AML-193 (cell line): ENCODE measurements at regions not wholly inside any gene's neighbourhood (a gene's known extent, or its start where the extent isn't known, plus 50 kb on each side); places are given as distances from the start of the nearest gene placed in this dataset.
"Not testable (repeated sequence)": the region's sequence is repeated elsewhere in the genome, so short reads cannot be mapped to it uniquely, and the experiment has no call there.

Source experiments
- DNase-seq, 2 experiments: peaks; one replicate each; lab custom pipeline; 2025; lab: John Stamatoyannopoulos, UW

DNA sequence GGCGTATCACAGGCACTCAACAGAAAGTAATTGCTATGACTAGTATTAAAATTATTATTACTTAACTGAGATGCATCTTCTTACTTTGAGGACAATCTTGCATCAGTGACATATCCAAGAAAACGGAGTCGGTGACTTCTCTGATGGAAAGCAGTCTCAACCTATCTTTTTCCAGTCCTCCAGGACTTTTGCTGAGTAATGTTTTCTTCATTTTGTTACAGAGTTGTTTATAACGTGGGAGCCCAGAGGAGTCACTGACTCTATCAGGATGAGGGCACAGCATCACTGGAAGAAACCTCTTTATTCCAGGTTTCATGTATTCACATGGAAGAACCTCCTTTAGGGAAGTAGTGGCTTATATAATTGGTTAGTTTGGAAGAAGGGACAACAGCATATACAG is 51.5 kb upstream of the MELK start:
- DNase-seq, result no peak

DNA sequence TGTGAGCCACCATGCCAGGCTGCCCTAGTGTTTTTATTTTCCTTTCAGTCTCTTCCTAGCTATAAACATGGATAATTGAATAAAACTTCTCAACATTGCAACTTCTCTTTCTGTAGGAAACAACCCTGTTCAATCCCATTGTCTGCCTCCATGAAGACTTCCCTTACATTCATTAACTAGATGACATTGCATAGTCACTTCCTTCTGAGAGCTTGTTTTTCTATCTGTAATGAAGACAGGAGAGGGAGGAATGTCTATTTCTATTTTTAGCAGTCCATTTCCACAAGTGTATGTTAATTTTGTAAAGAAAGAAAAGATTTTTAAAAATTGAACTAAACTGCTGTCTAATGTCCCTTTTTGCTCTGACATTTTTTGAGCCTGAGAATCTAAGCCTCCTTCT is 55.6 kb upstream of the MELK start:
- no peak for DNase-seq

DNA sequence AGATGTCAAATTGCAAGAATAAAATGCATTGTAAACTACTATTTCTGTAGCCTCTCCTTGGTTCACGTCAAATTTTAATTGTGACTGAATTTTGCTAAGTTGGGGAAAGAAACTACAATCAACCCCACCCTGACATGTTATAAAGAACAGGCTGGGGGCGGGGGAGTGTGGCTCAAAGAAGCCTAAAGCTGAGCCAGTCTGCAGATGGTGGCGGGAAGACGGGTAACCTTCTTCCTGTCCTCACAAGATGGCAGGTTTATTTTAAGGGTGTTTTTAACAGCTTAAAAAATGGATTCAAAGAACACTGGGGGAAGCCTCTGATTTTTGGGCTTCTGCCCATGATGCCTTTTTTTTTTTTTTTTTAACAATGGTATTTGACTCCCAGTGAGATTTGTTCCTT is 68.5 kb upstream of the MELK start:
- DNase-seq, result no peak

DNA sequence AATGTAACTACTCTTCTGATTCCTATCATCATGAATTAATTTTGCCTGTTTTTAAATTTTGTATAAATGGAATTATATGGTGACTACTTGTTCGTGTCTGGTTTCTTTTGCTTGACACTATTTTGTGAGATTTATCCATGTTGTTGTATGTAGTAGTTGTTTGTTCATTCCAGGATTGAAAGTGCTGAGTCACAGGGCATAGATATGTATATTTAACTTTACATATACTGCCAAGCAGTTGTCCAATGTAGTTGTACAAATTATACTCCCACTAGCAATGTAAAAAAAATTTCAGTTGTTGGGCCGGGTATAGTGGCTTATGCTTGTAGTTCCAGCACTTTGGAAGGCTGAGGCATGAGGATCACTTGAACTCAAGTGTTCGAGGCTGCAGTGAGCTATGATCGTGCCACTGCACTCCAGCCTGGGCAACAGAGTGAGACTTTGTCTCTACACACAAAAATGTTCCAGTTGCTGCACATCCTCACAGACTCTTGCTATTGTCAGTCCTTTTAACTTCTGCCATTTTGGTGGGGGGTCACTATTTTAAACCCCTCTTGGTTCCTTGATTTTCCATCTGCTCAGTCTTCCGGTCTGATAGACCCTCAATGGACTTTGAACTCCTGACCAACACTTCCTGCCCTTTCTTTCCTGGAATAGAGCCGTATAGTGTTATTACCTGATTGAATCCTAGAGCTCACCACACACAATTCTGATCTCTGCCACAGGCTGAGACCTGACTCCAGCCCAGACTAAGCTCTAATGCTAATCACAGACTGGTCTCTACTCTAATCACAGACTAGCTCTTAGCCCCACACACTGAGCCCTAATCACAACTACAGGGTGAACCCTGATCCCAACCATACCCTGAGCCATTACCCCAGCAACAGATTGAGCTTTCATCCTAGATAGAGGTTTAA is 69.3 kb upstream of the MELK start:
- DNase-seq, result no peak

DNA sequence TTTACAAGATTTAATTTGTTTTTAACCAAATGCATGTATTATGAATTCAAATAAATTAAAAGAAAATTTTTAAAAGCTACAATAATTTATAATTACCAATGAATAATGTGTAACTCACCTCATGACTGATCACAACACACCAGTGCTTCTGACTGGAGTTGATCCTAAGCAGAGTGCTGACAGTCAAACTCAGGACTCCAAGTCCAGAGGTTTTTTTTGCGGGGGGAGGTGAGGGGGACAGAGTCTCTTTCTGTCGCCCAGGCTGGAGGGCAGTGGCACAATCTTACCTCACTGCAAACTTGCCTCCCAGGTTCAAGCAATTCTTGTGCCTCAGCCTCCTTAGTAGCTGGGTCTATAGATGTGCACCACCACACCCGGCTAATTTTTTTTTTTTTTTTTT is 71.0 kb upstream of the MELK start:
- DNase-seq, result no peak

DNA sequence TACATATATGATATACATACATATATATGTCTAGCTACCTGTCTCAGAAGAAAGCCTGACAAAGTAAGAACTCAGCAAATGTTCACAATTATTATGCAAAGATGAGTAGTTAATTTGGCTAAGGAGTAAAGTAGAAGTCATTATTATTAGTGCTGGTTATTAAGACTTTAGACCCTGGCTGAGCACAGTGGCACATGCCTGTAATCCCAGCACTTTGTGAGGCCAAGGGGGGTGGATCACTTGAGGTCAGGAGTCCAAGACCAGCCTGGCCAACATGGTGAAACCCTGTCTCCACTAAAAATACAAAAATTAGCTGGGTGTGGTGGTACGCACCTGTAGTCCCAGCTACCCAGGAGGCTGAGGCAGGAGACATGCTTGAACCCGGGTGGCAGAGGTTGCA is 71.8 kb upstream of the MELK start:
- DNase-seq, result not testable (repeated sequence)

DNA sequence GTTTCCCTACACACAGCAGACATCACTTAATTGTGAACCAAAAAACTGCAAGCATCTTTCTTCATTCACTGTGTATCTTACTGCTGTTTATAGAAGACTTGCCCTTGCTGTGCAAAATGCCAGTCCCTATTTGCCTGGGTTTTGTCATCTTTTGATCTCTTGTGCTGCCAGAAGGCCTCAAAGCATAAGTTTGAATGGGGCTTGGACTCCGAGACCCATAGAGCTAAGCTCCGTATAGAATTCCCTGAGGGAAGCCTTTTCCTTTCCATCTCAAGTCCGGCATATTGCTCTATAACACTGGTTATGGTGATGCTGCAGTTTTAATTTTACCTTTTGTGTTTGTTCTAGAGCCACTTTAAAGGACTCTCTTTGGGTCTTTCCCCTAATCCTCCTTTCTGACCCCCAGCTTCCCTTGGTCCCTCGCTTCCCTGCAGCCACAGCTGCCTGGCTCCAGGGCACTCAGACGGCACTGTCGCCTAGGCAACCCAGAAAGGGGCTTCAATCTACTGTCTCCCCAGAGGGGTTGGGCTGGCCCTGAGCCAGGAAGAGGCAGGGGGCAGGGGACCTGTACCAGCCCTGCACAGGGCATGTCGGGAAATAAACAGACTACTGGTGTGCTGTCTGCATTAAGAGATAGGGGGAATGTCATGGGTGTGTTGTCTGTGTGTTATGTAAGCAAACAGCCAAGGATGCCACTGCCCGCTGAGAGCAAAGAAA is 73.4 kb upstream of the MELK start:
- no peak for DNase-seq

DNA sequence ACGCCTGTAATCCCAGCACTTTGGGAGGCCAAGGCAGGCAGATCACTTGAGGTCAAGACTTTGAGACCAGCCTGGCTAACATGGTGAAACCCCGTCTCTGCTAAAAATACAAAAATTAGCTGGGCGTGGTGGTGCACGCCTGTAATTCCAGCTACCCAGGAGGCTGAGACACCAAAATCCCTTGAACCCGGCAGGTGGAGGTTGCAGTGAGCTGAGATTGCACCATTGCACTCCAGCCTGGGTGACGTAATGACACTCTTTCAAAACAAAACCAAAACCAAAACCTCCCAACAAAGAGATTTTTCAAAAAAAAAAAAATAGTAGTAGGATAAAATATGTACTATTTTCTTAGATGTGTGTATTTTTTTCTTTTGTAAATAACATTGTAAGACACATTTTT is 79.1 kb upstream of the MELK start:
- not testable (repeated sequence) for DNase-seq

DNA sequence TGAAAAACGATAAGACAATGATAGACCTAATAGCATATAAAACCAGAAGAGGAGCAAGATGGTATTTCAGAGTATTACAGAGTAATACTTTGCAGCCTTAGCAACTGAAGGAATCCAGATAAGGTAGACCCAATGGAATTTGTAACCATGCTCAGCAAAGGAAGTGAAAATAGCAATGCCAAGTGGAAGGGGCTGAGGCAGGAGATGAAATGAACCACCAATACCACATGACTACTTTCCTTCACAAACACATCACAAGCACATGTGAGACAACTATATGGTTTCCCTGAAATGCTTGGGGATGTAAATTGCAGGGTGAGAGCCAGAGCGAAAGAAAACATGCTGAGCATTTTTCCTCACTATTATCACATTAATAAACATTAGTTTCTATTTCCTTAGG is 79.8 kb upstream of the MELK start:
- no peak for DNase-seq

DNA sequence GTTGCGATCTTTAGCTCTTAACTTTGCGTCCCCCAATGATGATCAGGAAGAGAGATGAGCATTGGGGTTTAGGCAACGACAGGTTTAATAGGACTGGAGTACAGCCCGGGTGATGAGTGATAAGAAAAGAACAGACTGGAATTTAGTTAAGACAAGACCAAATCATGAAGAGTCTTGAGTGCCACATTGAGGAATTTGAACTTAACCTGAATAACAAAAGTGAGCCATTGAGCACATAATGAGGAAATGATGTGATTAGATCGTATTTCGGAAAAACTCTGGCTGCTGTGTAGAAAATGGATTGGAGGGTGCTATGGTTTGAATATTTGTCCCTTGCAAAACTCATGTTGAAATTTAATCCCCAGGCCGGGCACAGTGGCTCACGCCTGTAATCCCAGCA is 83.2 kb upstream of the MELK start:
- no peak for DNase-seq

DNA sequence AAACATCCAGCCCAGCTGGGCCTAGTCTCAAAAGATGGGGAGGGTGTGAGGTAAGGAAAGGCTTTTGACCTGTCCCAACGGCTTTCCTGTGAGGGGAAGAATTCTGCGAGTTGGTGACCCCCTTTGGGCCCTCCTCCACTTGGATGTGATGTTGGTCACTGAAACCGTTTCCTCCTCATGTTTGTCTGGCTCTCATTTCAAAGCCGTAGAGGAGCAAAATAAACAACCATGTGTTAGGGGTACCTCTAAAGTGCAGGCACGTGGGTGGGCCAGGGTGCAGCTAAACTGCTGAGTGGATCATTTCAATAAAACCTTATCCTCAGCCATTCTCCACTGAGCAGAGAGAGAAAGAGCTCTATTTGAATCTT is 84.3 kb upstream of the MELK start:
- DNase-seq, result no peak

DNA sequence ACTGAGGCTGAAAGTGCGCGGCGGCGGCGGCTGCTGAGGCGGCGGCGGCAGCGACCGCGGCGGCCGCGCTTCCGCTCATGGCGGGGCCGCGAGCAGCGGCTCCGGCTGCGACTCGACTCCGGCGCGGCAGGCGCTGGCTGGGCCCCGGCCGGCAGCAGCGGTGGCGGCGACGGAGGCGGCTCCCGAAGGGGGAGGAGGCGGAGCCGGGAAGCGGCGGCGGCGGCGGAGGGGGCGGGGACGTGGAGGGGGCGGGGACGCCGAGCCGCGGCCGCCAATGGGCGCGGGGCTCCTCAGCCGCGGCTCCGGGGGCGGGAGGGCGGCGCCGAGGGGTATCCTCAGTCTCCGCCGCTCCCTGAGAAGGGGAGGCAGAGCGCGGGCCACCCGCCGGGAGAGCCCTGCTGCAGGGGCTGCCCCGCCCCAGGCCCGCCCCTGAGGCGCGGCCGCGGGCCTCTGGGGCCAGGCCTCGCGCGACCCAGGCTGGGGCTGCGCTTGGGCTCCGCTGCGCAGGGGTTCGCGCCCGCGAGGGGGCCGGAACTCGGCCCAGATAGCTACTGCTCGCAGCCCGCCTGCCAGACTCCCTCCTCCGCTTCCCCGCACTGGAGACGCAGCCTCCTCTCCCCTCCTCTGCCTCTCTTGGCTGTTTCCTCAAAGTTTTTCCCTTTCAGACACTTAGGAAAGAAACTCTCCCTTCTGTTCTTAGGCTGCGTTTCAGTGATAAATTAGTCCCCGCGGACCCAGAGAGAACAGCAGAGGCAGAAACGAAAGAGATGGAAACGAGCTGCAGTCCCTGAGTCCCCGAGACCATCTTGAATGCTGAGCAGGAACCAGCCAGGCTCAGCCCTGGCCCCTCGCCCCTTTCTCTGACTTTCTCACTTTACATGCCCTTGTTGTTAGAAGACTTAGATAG is 85.0 kb upstream of the MELK start:
- DNase-seq, result peak; percentile 80 to 82

DNA sequence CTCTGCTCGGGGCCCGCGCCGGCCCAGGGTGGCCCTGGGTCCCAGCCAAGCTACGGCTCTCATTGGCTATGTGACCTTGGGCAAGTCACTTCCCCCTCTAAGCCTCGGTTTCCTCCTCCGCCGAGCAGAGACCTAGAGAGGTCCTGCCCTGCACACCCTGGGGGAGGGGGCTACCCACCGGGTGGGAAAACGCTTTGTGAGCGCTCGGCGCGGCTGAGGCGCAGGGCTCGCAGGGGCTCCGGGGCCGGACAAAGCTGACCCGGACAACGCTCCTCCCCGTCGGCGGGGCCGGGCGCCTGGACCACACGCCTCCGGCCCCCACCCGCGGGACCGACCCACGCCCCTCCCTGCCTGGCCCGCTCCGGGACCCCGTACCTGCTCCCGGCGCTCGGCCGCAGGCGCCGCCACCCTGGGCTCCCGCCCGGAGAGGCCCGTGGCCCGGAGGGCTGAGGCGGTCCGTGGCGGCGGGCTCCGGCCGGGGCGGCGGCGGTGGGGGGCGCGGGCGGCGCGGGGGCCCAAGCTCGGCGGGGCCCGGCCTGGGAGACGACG is 85.7 kb upstream of the MELK start:
- peak; percentile 42 to 44 for DNase-seq

DNA sequence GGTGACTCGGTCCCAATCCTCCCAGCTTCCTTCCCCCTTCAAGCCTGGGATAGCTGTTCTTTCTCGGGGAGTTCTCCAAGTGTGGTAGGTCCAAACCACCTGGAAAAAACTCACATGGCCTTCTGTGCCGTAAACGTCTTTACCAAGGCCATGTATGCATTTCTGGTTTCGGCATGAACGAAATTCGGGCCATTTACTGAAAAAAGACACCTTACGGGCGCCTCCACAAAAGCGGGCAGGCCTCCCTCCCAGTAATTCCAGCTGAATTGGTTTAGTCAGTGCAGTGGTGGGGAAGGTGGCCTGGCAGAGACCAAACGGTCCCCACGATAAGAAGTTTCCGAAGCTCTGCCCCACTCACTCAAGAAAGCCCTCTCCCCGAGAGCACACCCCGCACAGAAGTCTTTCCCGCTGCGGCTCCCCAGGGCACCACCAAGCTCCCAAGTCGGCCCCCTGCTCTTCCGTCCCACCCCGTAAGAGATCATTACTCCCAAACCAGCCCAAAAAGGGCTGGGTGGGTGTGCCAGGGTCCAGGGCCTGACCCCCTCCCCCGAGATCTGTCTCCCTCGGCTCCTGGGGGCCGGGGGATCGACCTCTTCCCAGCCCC is 86.3 kb upstream of the MELK start:
- DNase-seq, result no peak

DNA sequence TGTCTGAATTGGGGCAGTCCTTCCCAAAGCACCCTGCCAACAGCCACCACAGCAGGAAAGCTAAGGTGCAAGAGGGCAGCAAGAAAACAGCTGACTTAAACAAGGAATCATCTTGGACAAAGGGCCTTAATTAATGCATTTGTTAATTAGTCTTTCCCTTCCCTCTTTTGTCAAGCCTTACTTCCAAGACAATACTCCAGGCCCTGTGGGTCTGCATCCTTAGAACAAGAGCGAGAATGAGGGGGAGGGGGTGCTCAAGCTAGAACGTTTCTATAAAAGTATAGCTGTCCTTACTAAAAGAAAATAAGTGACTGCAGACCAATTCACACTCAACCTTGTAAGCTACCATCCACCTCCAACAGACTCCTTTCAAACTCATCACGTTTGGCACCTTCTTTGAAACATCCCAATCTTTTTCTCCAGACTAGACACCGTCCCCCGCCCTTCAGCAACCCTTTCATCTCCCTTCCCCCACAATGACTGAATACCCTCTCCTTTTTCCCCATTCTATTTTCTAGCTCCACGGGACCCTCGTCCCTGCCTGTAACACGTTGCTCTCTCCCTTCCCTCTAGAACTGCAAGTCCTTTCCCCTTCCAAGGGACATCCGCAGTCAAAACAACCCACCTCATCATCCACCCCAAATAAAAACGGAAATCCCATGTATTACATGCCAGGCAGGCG is 85.7 kb upstream of the RNF38 start:
- no peak for DNase-seq

DNA sequence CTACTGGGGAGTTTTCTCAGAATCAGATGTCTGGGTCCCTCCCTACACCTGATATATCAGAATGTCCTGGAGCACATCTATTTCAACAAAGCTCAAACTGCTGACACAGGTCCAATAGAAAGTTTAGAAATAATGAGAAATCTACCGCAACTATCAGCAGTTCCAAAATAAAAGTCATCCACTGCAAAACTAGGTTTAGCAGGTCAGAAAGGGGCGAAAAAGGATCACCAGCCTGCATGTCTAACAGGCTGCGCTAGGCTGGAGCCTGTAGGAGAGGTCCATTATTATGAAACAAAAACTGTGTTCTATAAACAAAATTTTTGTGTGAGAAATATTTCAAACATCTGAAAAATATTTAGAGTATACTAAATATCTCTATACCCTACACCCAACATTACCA is 84.1 kb upstream of the RNF38 start:
- no peak for DNase-seq

DNA sequence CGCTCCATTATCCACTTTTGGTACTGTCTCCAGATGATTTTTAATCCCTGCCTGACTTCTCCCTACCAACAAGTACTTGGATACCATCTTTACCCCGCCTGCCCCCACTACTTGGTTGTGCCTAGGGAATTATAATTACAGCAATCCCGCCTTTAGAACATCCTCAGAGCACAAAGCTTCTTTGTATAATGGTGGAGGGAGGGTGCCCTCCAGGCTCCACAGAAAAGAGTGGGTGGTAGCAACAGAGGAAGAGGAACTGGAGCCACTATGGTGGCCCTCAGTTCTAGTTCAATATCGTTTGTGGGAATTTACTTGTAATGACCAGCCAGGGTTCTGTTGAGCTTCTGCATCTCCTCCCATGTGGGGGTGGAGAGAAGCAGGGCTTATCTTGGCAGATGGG is 79.0 kb upstream of the RNF38 start:
- no peak for DNase-seq

DNA sequence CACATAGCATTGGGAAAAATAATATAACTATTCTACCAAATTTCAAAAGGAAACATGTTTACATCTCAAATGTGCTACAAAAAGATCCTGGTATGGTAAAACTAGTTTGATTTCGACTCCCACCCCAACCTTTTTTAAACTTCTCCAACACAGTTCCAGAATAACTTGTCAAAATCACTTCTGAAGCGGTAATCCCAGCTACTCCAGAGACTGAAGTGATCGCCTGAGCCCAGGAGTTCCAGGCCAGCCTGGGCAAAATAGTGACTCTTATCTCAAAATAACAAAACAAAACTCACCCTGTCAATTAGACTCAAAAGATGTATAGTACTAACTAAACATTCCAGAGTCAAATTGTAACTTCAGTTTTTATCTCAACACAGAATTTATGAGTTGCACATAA is 71.3 kb upstream of the RNF38 start:
- DNase-seq, result no peak

DNA sequence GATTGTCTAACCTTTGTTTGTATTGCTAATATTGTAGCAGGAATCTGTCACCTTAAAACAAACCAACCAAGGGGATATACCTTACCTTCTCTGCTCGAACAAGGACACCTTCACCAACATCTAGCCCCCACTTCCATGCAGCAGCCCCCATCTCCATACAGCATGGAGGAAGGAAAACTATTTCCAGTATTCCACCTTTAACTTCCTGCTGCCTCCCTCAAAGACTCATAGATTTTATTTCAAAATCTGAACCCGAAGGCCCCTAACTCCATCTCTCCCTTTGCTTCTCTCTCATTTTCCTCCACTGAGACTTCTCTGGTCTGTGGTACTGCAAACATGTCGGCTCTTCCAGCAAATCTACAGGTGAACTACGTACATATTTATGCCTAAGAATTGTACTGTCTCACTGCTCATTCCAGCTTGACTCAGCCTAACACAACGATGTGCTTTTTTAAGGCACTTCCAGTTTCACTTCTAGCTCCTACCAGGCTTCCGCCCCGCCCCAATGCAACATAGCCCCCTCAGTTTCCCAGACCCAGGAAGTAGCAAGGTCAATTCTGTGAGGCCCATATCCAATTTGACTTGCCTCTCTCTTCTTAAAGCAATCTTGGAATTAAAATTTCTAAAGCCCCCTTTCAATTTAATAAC is 70.7 kb upstream of the RNF38 start:
- DNase-seq, result no peak

DNA sequence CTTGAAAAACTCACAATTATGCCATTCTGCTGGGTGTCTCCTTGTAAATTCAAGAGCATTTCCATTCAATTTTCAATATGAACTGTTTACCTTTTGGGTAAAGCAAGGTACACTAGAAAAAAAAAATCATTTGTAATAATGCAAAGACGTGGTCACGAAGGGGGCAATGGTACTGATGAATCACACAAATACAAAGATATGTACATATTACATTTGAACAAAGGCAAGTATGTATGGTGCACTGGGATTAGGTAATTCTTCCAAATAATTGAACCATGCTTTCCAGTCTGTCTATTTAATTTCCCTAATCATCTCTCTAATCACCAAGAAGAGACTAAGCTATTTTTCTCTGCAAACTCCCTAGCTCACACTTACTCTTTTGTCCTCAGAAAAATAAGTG is 63.4 kb upstream of the RNF38 start:
- DNase-seq, result no peak

DNA sequence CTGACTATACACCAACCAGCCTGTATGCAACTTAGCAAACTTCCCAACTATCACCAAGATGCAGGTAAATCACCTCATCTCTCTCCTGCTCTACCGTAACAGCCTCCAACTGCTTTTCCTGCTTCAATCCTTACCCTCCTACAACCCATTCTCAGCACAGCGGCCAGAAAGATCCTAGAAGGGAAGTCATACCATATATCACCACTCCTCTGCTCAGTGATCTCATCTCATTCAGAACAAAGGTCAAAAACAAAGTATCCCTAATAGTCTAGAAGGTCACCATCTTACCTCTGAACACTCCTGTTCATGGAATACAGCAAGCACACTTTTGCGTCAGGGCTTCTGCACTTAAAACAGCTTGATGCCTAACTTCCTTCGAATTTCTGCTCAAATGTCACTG is 62.2 kb upstream of the RNF38 start:
- no peak for DNase-seq
